Natural killer cell treated with Interleukin-12 subunit alpha and Interleukin-12 subunit beta and Interleukin-15 and Interleukin-18, amount 100 ng/mL, for 72 hours (primary cell): ENCODE measurements at regions not wholly inside any gene's neighbourhood (a gene's known extent, or its start where the extent isn't known, plus 50 kb on each side); places are given as distances from the start of the nearest gene placed in this dataset.
"Not testable (repeated sequence)": the region's sequence is repeated elsewhere in the genome, so short reads cannot be mapped to it uniquely, and the experiment has no call there.

Experiments
- ATAC-seq, 2 donors: fragments of 150-1000 bp; cut with Tn5 transposase in 1 of 2; sonication (Bioruptor Pico), chemical (Tn5 transposase) in 1 of 2; 2 replicates each; pipeline ENCODE4 v1.10.0; 2021
- DNase-seq: peaks from one replicate; pipeline ENCODE4 v3.0.0; 2022; ENCODE audit warnings: low spot score
- H3K27ac Mint-ChIP-seq, 2 donors: 1 replicate in 1 of 2; 2 replicates in 1 of 2; pipeline ENCODE4 v1.8.0; 2022; ENCODE audit warnings: mixed read lengths in 2 of 2, mild to moderate bottlenecking in 1 of 2, moderate library complexity in 1 of 2
- H3K27me3 Mint-ChIP-seq, 2 donors: 1 replicate in 1 of 2; 2 replicates in 1 of 2; pipeline ENCODE4 v1.8.0; 2022; ENCODE audit warnings: mixed read lengths in 2 of 2
- H3K36me3 Mint-ChIP-seq: one replicate; pipeline ENCODE4 v1.8.0; 2022; ENCODE audit warnings: mixed read lengths
- H3K4me1 Mint-ChIP-seq, 2 donors: 1 replicate in 1 of 2; 2 replicates in 1 of 2; pipeline ENCODE4 v1.8.0; 2022; ENCODE audit warnings: low read depth in 2 of 2, mixed read lengths in 2 of 2, mild to moderate bottlenecking in 1 of 2
- H3K4me3 Mint-ChIP-seq: one replicate; pipeline ENCODE4 v1.8.0; 2022; ENCODE audit warnings: mixed read lengths
- H3K9me3 Mint-ChIP-seq: 2 replicates; pipeline ENCODE4 v1.8.0; 2022; ENCODE audit warnings: mixed read lengths

- no peaks in the 10 kb centered on the region for H3K4me1 Mint-ChIP-seq
- no peaks in the 10 kb centered on the region for H3K36me3 Mint-ChIP-seq
- peaks cover 56 to 58% of the 10 kb centered on the region in 2 donors for H3K27me3 Mint-ChIP-seq
- no peak for ATAC-seq
- no peak overlapping the region for H3K4me3 Mint-ChIP-seq
- H3K9me3 Mint-ChIP-seq = no peaks in the 10 kb centered on the region
- no peak for DNase-seq
- H3K27ac Mint-ChIP-seq = no peak overlapping the region
Measured at GRCh38 chr16:86344586-86344871, 165.8 kb upstream of the FOXF1 start.

- Mint-ChIP-seq H3K9me3 (no peaks in the 10 kb centered on the region), H3K4me1 (no peaks in the 10 kb centered on the region), H3K36me3 (no peaks in the 10 kb centered on the region), H3K27ac (no peak overlapping the region), H3K4me3 (no peak overlapping the region), H3K27me3 (peaks cover 60 to 61% of the 10 kb centered on the region in 2 donors)
- ATAC-seq = no peak
- DNase-seq = no peak
Measured at GRCh38 chr16:86344881-86345280, 165.4 kb upstream of the FOXF1 start.

- no peaks in the 10 kb centered on the region for H3K9me3 Mint-ChIP-seq
- H3K27me3 Mint-ChIP-seq = peaks cover 55 to 60% of the 10 kb centered on the region in 2 donors
- H3K36me3 Mint-ChIP-seq = no peaks in the 10 kb centered on the region
- ATAC-seq (no peak), DNase-seq (no peak)
- no peak overlapping the region for H3K27ac Mint-ChIP-seq
- H3K4me1 Mint-ChIP-seq = no peaks in the 10 kb centered on the region
- H3K4me3 Mint-ChIP-seq = no peak overlapping the region
Measured at GRCh38 chr16:86345516-86345915, 164.8 kb upstream of the FOXF1 start.

- no peak overlapping the region for H3K27ac Mint-ChIP-seq
- H3K4me1 Mint-ChIP-seq = no peaks in the 10 kb centered on the region
- no peaks in the 10 kb centered on the region for H3K9me3 Mint-ChIP-seq
- no peak for ATAC-seq
- DNase-seq = no peak
- H3K4me3 Mint-ChIP-seq = no peak overlapping the region
- no peaks in the 10 kb centered on the region for H3K36me3 Mint-ChIP-seq
- peaks cover 59 to 64% of the 10 kb centered on the region in 2 donors for H3K27me3 Mint-ChIP-seq
Measured at GRCh38 chr16:86346034-86346433, 164.3 kb upstream of the FOXF1 start.

GRCh38 chr16:86347090-86347489, 163.2 kb upstream of the FOXF1 start:
- Mint-ChIP-seq H3K4me1 (no peaks in the 10 kb centered on the region), H3K36me3 (no peaks in the 10 kb centered on the region), H3K9me3 (no peaks in the 10 kb centered on the region), H3K4me3 (no peak overlapping the region), H3K27ac (no peak overlapping the region), H3K27me3 (peaks cover 61 to 73% of the 10 kb centered on the region in 2 donors)
- no peak for ATAC-seq
- no peak for DNase-seq

- DNase-seq (no peak), ATAC-seq (no peak)
- Mint-ChIP-seq H3K27ac (no peak overlapping the region), H3K9me3 (no peaks in the 10 kb centered on the region), H3K4me1 (no peaks in the 10 kb centered on the region), H3K36me3 (no peaks in the 10 kb centered on the region), H3K27me3 (peaks cover 53 to 74% of the 10 kb centered on the region in 2 donors), H3K4me3 (no peak overlapping the region)
Measured at GRCh38 chr16:86347916-86348555, 162.3 kb upstream of the FOXF1 start.

- ATAC-seq (no peak), DNase-seq (no peak)
- no peak overlapping the region for H3K27ac Mint-ChIP-seq
- H3K4me3 Mint-ChIP-seq = no peak overlapping the region
- H3K27me3 Mint-ChIP-seq = peaks cover 46 to 61% of the 10 kb centered on the region in 2 donors
- no peaks in the 10 kb centered on the region for H3K4me1 Mint-ChIP-seq
- no peaks in the 10 kb centered on the region for H3K9me3 Mint-ChIP-seq
- H3K36me3 Mint-ChIP-seq = no peaks in the 10 kb centered on the region
Measured at GRCh38 chr16:86349338-86349900, 160.9 kb upstream of the FOXF1 start.

GRCh38 chr16:86350289-86350688, 160.0 kb upstream of the FOXF1 start:
- ATAC-seq (no peak), DNase-seq (no peak)
- Mint-ChIP-seq H3K4me3 (no peak overlapping the region), H3K27ac (no peak overlapping the region), H3K27me3 (peaks cover 43 to 55% of the 10 kb centered on the region in 2 donors), H3K9me3 (no peaks in the 10 kb centered on the region), H3K4me1 (no peaks in the 10 kb centered on the region), H3K36me3 (no peaks in the 10 kb centered on the region)

- no peaks in the 10 kb centered on the region for H3K4me1 Mint-ChIP-seq
- no peak overlapping the region for H3K27ac Mint-ChIP-seq
- no peak for DNase-seq
- no peaks in the 10 kb centered on the region for H3K36me3 Mint-ChIP-seq
- ATAC-seq = no peak
- no peaks in the 10 kb centered on the region for H3K9me3 Mint-ChIP-seq
- no peak overlapping the region for H3K4me3 Mint-ChIP-seq
- peaks cover 41 to 58% of the 10 kb centered on the region in 2 donors for H3K27me3 Mint-ChIP-seq
Measured at GRCh38 chr16:86351041-86351784, 159.1 kb upstream of the FOXF1 start.

- ATAC-seq, H3K4me1 Mint-ChIP-seq, H3K27ac Mint-ChIP-seq, DNase-seq, H3K9me3 Mint-ChIP-seq, H3K36me3 Mint-ChIP-seq, H3K4me3 Mint-ChIP-seq: not testable (repeated sequence)
- H3K27me3 Mint-ChIP-seq = peaks cover 39 to 58% of the 10 kb centered on the region in 2 donors
Measured at GRCh38 chr16:86351785-86352139, 158.6 kb upstream of the FOXF1 start.

- H3K27me3 Mint-ChIP-seq = peaks cover 37 to 54% of the 10 kb centered on the region in 2 donors
- no peaks in the 10 kb centered on the region for H3K36me3 Mint-ChIP-seq
- no peak overlapping the region for H3K27ac Mint-ChIP-seq
- no peak for DNase-seq
- ATAC-seq = no peak
- no peak overlapping the region for H3K4me3 Mint-ChIP-seq
- H3K4me1 Mint-ChIP-seq = no peaks in the 10 kb centered on the region
- H3K9me3 Mint-ChIP-seq = no peaks in the 10 kb centered on the region
Measured at GRCh38 chr16:86353148-86353547, 157.2 kb upstream of the FOXF1 start.

- DNase-seq (no peak), ATAC-seq (no peak)
- Mint-ChIP-seq H3K36me3 (no peaks in the 10 kb centered on the region), H3K4me3 (no peak overlapping the region), H3K4me1 (no peaks in the 10 kb centered on the region), H3K27me3 (peaks cover 36 to 62% of the 10 kb centered on the region in 2 donors), H3K27ac (no peak overlapping the region), H3K9me3 (no peaks in the 10 kb centered on the region)
Measured at GRCh38 chr16:86353948-86354347, 156.4 kb upstream of the FOXF1 start.

- Mint-ChIP-seq H3K36me3 (no peaks in the 10 kb centered on the region), H3K27me3 (peaks cover 32 to 61% of the 10 kb centered on the region in 2 donors), H3K4me3 (no peak overlapping the region), H3K4me1 (no peaks in the 10 kb centered on the region), H3K27ac (no peak overlapping the region), H3K9me3 (no peaks in the 10 kb centered on the region)
- no peak for DNase-seq
- ATAC-seq = no peak
Measured at GRCh38 chr16:86354641-86355513, 155.4 kb upstream of the FOXF1 start.

- Mint-ChIP-seq H3K27me3 (peaks cover 32 to 54% of the 10 kb centered on the region in 2 donors), H3K36me3 (no peaks in the 10 kb centered on the region), H3K4me1 (no peaks in the 10 kb centered on the region), H3K9me3 (no peaks in the 10 kb centered on the region), H3K27ac (no peak overlapping the region), H3K4me3 (no peak overlapping the region)
- ATAC-seq = no peak
- no peak for DNase-seq
Measured at GRCh38 chr16:86355531-86355930, 154.8 kb upstream of the FOXF1 start.
